ENCODE measurements at regions not wholly inside any gene's neighbourhood (a gene's known extent, or its start where the extent isn't known, plus 50 kb on each side); places are given as distances from the start of the nearest gene placed in this dataset.

GRCh38 chr19:32029235-32029634 is 316.2 kb upstream of the ZNF507 start:
- Histone ChIP-seq H3K4me3 (ENCODE audit: low read depth, low read length) (no peak overlapping the region), H3K27me3 (ENCODE audit: control insufficient read depth, insufficient read depth, low read length) (no peaks in the 10 kb centered on the region), H3K9me3 (ENCODE audit: control insufficient read depth, insufficient read depth, low read length) (peaks cover 10% of the 10 kb centered on the region), H3K27ac (ENCODE audit: low read depth, low read length) (no peak overlapping the region)
- DNase-seq (ENCODE audit: low read depth, low spot score): no peak
- TF ChIP-seq, protein P1, sequence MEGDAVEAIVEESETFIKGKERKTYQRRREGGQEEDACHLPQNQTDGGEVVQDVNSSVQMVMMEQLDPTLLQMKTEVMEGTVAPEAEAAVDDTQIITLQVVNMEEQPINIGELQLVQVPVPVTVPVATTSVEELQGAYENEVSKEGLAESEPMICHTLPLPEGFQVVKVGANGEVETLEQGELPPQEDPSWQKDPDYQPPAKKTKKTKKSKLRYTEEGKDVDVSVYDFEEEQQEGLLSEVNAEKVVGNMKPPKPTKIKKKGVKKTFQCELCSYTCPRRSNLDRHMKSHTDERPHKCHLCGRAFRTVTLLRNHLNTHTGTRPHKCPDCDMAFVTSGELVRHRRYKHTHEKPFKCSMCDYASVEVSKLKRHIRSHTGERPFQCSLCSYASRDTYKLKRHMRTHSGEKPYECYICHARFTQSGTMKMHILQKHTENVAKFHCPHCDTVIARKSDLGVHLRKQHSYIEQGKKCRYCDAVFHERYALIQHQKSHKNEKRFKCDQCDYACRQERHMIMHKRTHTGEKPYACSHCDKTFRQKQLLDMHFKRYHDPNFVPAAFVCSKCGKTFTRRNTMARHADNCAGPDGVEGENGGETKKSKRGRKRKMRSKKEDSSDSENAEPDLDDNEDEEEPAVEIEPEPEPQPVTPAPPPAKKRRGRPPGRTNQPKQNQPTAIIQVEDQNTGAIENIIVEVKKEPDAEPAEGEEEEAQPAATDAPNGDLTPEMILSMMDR (IDR thresholded peaks at IDR 0.05; ENCODE audit: low read depth, low read length): no peak
- ChIA-PET CTCF (no interaction called here), POLR2A (no interaction called here)

DNA sequence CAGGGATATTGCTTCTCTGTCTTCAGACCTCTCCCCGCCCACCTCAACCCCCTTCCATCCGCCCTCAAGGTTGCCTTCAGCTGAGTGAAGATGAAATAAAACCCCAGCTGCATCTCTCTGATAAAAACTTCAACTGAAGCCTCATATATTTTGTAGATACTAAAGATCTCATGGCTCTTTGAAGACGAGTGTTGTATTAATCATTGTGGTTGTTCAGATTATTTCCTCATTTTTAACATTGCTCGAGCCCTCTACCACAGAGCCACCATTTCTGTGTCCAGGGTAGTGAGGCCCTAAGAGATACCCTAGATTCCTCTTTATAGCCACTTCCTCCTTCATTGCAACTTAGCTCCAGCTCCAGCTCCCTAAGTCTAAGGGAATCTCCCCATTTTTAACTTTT is 312.8 kb upstream of the ZNF507 start:
- no peaks in the 10 kb centered on the region for H3K27me3 ChIP-seq (ENCODE audit: control insufficient read depth, insufficient read depth, low read length)
- TF ChIP-seq, protein P1 (IDR thresholded peaks at IDR 0.05; ENCODE audit: low read depth, low read length): no peak
- ChIA-PET CTCF (interaction anchor here (1.0 kb wide), 1 partner anchor 193 kb away, joined by 3 read pairs; no protein-coding TSS in a partner anchor), POLR2A (no interaction called here)
- DNase-seq (ENCODE audit: low read depth, low spot score): no peak
- H3K4me3 ChIP-seq (ENCODE audit: low read depth, low read length): no peak overlapping the region
- no peak overlapping the region for H3K27ac ChIP-seq (ENCODE audit: low read depth, low read length)
- H3K9me3 ChIP-seq (ENCODE audit: control insufficient read depth, insufficient read depth, low read length): peaks cover 2% of the 10 kb centered on the region

DNA sequence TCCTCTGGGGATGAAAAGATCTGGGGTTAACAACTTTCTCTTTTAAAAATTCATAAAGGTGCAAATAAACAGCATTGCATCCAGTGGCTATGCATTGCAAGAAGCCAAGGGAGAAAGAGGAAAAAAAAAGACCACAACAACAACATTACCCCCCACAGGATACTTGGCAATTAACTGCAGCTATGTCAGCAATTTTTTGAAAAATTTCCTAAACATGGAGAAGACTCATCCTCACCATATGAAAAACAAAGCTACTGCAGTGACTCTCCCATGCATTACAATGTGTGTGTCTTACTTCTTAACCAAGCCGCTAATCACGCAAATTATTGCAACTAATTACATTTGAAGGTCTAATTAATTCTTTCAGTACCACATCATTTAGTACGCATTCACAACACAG is 309.8 kb upstream of the ZNF507 start:
- no peak overlapping the region for H3K4me3 ChIP-seq (ENCODE audit: low read depth, low read length)
- TF ChIP-seq, protein P1 (IDR thresholded peaks at IDR 0.05; ENCODE audit: low read depth, low read length): no peak
- CTCF ChIA-PET: no interaction called here
- DNase-seq (ENCODE audit: low read depth, low spot score): no peak
- POLR2A ChIA-PET: no interaction called here
- no peak overlapping the region for H3K27ac ChIP-seq (ENCODE audit: low read depth, low read length)
- H3K9me3 ChIP-seq (ENCODE audit: control insufficient read depth, insufficient read depth, low read length): no peaks in the 10 kb centered on the region
- H3K27me3 ChIP-seq (ENCODE audit: control insufficient read depth, insufficient read depth, low read length): no peaks in the 10 kb centered on the region

DNA sequence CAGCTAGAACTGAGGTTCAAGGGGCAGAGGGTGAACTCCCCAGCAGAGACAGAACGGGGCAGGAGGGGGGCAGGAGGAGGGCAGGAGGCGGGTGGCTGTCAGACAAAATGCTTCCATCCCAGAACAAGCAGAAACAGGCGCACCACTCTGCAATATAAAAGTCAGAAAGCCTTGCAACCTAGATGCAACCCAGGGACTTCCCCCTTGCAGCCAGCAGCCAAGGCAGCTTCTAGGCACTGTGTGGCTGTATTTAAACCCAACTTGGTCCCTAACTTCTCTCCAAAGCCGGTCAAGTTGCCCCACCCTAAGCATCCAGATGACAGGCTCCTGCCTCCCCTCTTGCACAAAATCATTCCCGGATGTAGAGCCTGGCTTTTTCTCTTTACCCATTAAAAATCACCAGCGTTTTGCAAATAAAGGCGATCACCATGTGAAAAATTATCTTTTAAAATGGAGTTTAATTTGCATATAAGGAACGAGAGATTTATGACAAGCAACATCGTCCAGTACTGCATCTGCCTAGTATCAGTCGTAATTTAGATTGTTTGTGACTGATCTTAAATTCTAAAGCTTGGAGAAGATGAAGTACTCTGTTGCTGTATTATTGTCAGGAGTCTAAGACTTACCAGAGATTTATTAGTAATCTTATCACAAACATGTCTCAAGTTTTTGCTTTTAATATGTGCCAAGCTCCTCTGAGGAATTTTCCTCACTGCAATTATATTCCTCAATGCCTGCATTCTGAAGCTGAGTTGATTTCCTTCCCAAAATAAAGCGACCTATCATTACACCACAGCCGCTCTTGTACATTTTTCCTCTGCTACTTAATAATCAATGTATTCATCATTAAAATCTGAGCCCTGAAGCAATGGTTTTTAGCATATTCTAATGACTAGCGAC is 307.1 kb upstream of the ZNF507 start:
- H3K4me3 ChIP-seq (ENCODE audit: low read depth, low read length): no peak overlapping the region
- ChIA-PET POLR2A (no interaction called here), CTCF (no interaction called here)
- no peak overlapping the region for H3K27ac ChIP-seq (ENCODE audit: low read depth, low read length)
- H3K9me3 ChIP-seq (ENCODE audit: control insufficient read depth, insufficient read depth, low read length): no peaks in the 10 kb centered on the region
- no peaks in the 10 kb centered on the region for H3K27me3 ChIP-seq (ENCODE audit: control insufficient read depth, insufficient read depth, low read length)
- no peak for DNase-seq (ENCODE audit: low read depth, low spot score)
- TF ChIP-seq, protein P1 (IDR thresholded peaks at IDR 0.05; ENCODE audit: low read depth, low read length): no peak

- POLR2A ChIA-PET: no interaction called here
- H3K4me3 ChIP-seq (ENCODE audit: low read depth, low read length): no peak overlapping the region
- H3K27ac ChIP-seq (ENCODE audit: low read depth, low read length): no peak overlapping the region
- TF ChIP-seq, protein P1 (IDR thresholded peaks at IDR 0.05; ENCODE audit: low read depth, low read length): no peak
- H3K9me3 ChIP-seq (ENCODE audit: control insufficient read depth, insufficient read depth, low read length): no peaks in the 10 kb centered on the region
- no peak for DNase-seq (ENCODE audit: low read depth, low spot score)
- CTCF ChIA-PET: interaction anchor here (1.0 kb wide), 1 partner anchor 1356 kb away, joined by 5 read pairs; no protein-coding TSS in a partner anchor
- no peaks in the 10 kb centered on the region for H3K27me3 ChIP-seq (ENCODE audit: control insufficient read depth, insufficient read depth, low read length)
These were observed 306.4 kb upstream of the ZNF507 start for GRCh38 chr19:32038961-32039360.

Measured in AG04450 (cell line).